H1 (cell line): ENCODE measurements at regions not wholly inside any gene's neighbourhood (a gene's known extent, or its start where the extent isn't known, plus 50 kb on each side); places are given as distances from the start of the nearest gene placed in this dataset.

Source experiments
- CTCF ChIA-PET: fragments of 300-600 bp; sonication (Branson Sonifier 250); formaldehyde crosslinking; loops from one replicate; lab custom pipeline; 2021; ENCODE audit not compliant: partially characterized antibody; lab: Charles Lee
- POLR2A ChIA-PET: fragments of 300-600 bp; sonication (Branson Sonifier 250); formaldehyde crosslinking; loops from one replicate; lab custom pipeline; 2021; ENCODE audit warnings: inconsistent platforms; ENCODE audit not compliant: partially characterized antibody; lab: Charles Lee
- DNase-seq, 2 experiments: peaks; one replicate each; pipeline versions ENCODE4 v3.0.0 to v3.0.0-alpha.2; 2010 to 2022; ENCODE audit warnings: low spot score in 2 of 2, low read depth in 1 of 2, mixed read lengths in 1 of 2
- FAIRE-seq: peaks from 2 replicates; lab custom pipeline; 2011; peaks lifted over from hg19 to GRCh38; lab: Jason Lieb, UNC
- H2AFZ ChIP-seq: 2 replicates; pipeline ENCODE4 v1.8.1; 2012; ENCODE audit warnings: low read length, inconsistent platforms
- H2AK5ac ChIP-seq: 2 replicates; pipeline ENCODE4 v1.6.1; 2013; ENCODE audit warnings: low read depth, low read length
- H2BK120ac ChIP-seq: replicated peaks from 2 replicates; pipeline ENCODE3; 2013; ENCODE audit warnings: low read depth, low read length, inconsistent platforms
- H2BK12ac ChIP-seq: 2 replicates; pipeline ENCODE4 v1.6.1; 2013; ENCODE audit warnings: low read depth, low read length
- H2BK15ac ChIP-seq: 2 replicates; pipeline ENCODE4 v1.6.1; 2013; ENCODE audit warnings: low read length
- H2BK20ac ChIP-seq: 2 replicates; pipeline ENCODE4 v1.6.1; 2013; ENCODE audit warnings: low read length
- H2BK5ac ChIP-seq: 2 replicates; pipeline ENCODE4 v1.6.1; 2013; ENCODE audit warnings: low read depth, low read length
- H3K14ac ChIP-seq: 2 replicates; pipeline ENCODE4 v1.6.1; 2013; ENCODE audit warnings: inconsistent platforms; ENCODE audit not compliant: insufficient read length
- H3K18ac ChIP-seq: 2 replicates; pipeline ENCODE4 v1.6.1; 2013; ENCODE audit warnings: low read length; ENCODE audit errors: extremely low read depth
- H3K23ac ChIP-seq: 2 replicates; pipeline ENCODE4 v1.6.1; 2013; ENCODE audit warnings: inconsistent platforms; ENCODE audit not compliant: insufficient read length
- H3K23me2 ChIP-seq: 2 replicates; pipeline ENCODE4 v1.6.1; 2013; ENCODE audit warnings: low read depth, low read length
- H3K27ac ChIP-seq: 2 replicates; pipeline ENCODE4 v1.6.1; 2011; ENCODE audit warnings: low read depth, low read length, inconsistent platforms
- H3K27me3 ChIP-seq, 4 experiments: replicated peaks in 1 of 4; 1 replicate in 1 of 4; 2 replicates in 3 of 4; pipeline versions ENCODE4 v1.6.1 to v1.8.1; 2011 to 2013; ENCODE audit warnings: low read length in 3 of 4, mild to moderate bottlenecking in 3 of 4, inconsistent platforms in 2 of 4, mixed read lengths in 2 of 4, moderate library complexity in 1 of 4; ENCODE audit not compliant: control insufficient read depth in 3 of 4, insufficient read depth in 3 of 4; ENCODE audit errors: extremely low read depth in 1 of 4
- H3K36me3 ChIP-seq, 4 experiments: 2 replicates each; pipeline versions ENCODE4 v1.6.1 to v1.8.1; 2011 to 2013; ENCODE audit warnings: mild to moderate bottlenecking in 4 of 4, low read length in 3 of 4, moderate library complexity in 2 of 4, control low read depth in 1 of 4, inconsistent platforms in 1 of 4; ENCODE audit not compliant: insufficient read depth in 4 of 4, control insufficient read depth in 2 of 4
- H3K4ac ChIP-seq: replicated peaks from 2 replicates; pipeline ENCODE3; 2013; ENCODE audit warnings: low read length, low read depth, mixed read lengths, inconsistent platforms; ENCODE audit not compliant: insufficient read length
- H3K4me1 ChIP-seq, 4 experiments: replicated peaks in 1 of 4; 1 replicate in 1 of 4; 2 replicates in 3 of 4; pipeline versions ENCODE4 v1.6.1 to v1.8.1; 2011 to 2013; ENCODE audit warnings: low read length in 3 of 4, inconsistent platforms in 2 of 4, mixed read lengths in 1 of 4; ENCODE audit not compliant: insufficient read depth in 4 of 4, control insufficient read depth in 3 of 4
- H3K4me2 ChIP-seq, 2 experiments: 2 replicates each; pipeline versions ENCODE4 v1.6.1 to v1.8.1; 2011 to 2013; ENCODE audit warnings: low read depth in 2 of 2, low read length in 2 of 2, control low read depth in 1 of 2, inconsistent platforms in 1 of 2, mild to moderate bottlenecking in 1 of 2; ENCODE audit not compliant: insufficient read depth in 1 of 2
- H3K4me3 ChIP-seq, 4 experiments: fragments of 200-600, 300-600 bp in 1 of 4; sonication (generic), shearing (Covaris generic), sonication (Bioruptor Twin) in 1 of 4; 2 replicates each; pipeline versions ENCODE4 v1.5.1 to v1.8.1; 2011 to 2016; ENCODE audit warnings: low read length in 4 of 4, low read depth in 3 of 4, control low read depth in 2 of 4, inconsistent platforms in 2 of 4, mild to moderate bottlenecking in 2 of 4, mixed read lengths in 1 of 4, moderate library complexity in 1 of 4; ENCODE audit not compliant: insufficient read depth in 2 of 4; ENCODE audit errors: extremely low read depth in 1 of 4
- H3K56ac ChIP-seq: replicated peaks from 2 replicates; pipeline ENCODE3; 2013; ENCODE audit warnings: low read depth, mild to moderate bottlenecking, mixed read lengths, low read length, inconsistent platforms; ENCODE audit not compliant: insufficient read length
- H3K79me1 ChIP-seq: 2 replicates; pipeline ENCODE4 v1.6.1; 2013; ENCODE audit warnings: low read depth, low read length, control low read depth
- H3K79me2 ChIP-seq, 2 experiments: 2 replicates each; pipeline versions ENCODE4 v1.6.1 to v1.8.1; 2012 to 2013; ENCODE audit warnings: low read length in 2 of 2, mild to moderate bottlenecking in 2 of 2, inconsistent platforms in 1 of 2; ENCODE audit not compliant: insufficient read depth in 2 of 2, control insufficient read depth in 1 of 2
- H3K9ac ChIP-seq, 4 experiments: replicated peaks in 1 of 4; 1 replicate in 1 of 4; 2 replicates in 3 of 4; pipeline versions ENCODE4 v1.6.1 to v1.8.1; 2011 to 2013; ENCODE audit warnings: low read depth in 3 of 4, low read length in 3 of 4, control low read depth in 2 of 4, mild to moderate bottlenecking in 2 of 4, moderate library complexity in 2 of 4, inconsistent platforms in 1 of 4; ENCODE audit errors: extremely low read depth in 1 of 4
- H3K9me3 ChIP-seq, 2 experiments: 2 replicates each; pipeline versions ENCODE4 v1.6.1 to v1.8.1; 2012 to 2013; ENCODE audit warnings: mild to moderate bottlenecking in 2 of 2, moderate library complexity in 2 of 2, control low read depth in 1 of 2, inconsistent platforms in 1 of 2, low read depth in 1 of 2, low read length in 1 of 2, mixed read lengths in 1 of 2; ENCODE audit not compliant: insufficient read depth in 2 of 2
- H4K20me1 ChIP-seq, 2 experiments: replicated peaks in 1 of 2; 2 replicates each; pipeline versions ENCODE3 to v1.8.1; 2011 to 2013; ENCODE audit warnings: inconsistent platforms in 2 of 2, low read length in 2 of 2, mild to moderate bottlenecking in 1 of 2; ENCODE audit not compliant: insufficient read depth in 2 of 2, control insufficient read depth in 1 of 2
- H4K5ac ChIP-seq: 2 replicates; pipeline ENCODE4 v1.6.1; 2013; ENCODE audit warnings: low read length, low read depth, mixed read lengths, inconsistent platforms; ENCODE audit not compliant: insufficient read length
- H4K8ac ChIP-seq: 2 replicates; pipeline ENCODE4 v1.8.0; 2013; ENCODE audit warnings: mild to moderate bottlenecking, moderate library complexity, low read length, inconsistent platforms; ENCODE audit not compliant: insufficient read depth; ENCODE audit errors: extremely low read depth
- H4K91ac ChIP-seq: replicated peaks from 2 replicates; pipeline ENCODE3; 2013; ENCODE audit warnings: low read length, mixed read lengths, inconsistent platforms; ENCODE audit not compliant: insufficient read length
- ATF3 ChIP-seq: IDR thresholded peaks from 2 replicates; pipeline ENCODE4 v1.6.1; 2011; ENCODE audit warnings: low read depth, mild to moderate bottlenecking, low read length; ENCODE audit not compliant: insufficient read depth
- CREB1 ChIP-seq: IDR thresholded peaks from 2 replicates; pipeline ENCODE4 v1.6.1; 2012; ENCODE audit warnings: inconsistent platforms
- CTBP2 ChIP-seq: IDR thresholded peaks from 2 replicates; pipeline ENCODE4 v1.7.0; 2011; ENCODE audit warnings: borderline replicate concordance, mild to moderate bottlenecking, moderate library complexity, mixed read lengths, low read length; ENCODE audit not compliant: insufficient read depth, insufficient read length
- E2F6 ChIP-seq: IDR thresholded peaks from 2 replicates; pipeline ENCODE4 v1.6.1; 2012; ENCODE audit warnings: inconsistent platforms
- FOSL1 ChIP-seq: IDR thresholded peaks from 2 replicates; pipeline ENCODE4 v1.6.1; 2011; ENCODE audit warnings: mild to moderate bottlenecking, low read depth, low read length, moderate library complexity; ENCODE audit not compliant: insufficient read depth
- JUND ChIP-seq: IDR thresholded peaks from 2 replicates; pipeline ENCODE4 v1.6.1; 2011; ENCODE audit warnings: mild to moderate bottlenecking, improper control_type of control experiment, low read length
- KDM5A ChIP-seq: fragments of 200-600 bp; IDR thresholded peaks from 2 replicates; pipeline ENCODE4 v1.7.1; 2012; ENCODE audit warnings: mild to moderate bottlenecking, low read length, inconsistent platforms, mixed read lengths
- NRF1 ChIP-seq: IDR thresholded peaks from 2 replicates; pipeline ENCODE4 v1.6.1; 2011; ENCODE audit warnings: mild to moderate bottlenecking, low read depth, low read length, improper control_type of control experiment
- SAP30 ChIP-seq: fragments of 300-600 bp; sonication (generic); IDR thresholded peaks from 2 replicates; pipeline ENCODE4 v1.7.1; 2012; ENCODE audit warnings: low read length, moderate library complexity, mild to moderate bottlenecking, inconsistent platforms; ENCODE audit not compliant: insufficient read depth, insufficient replicate concordance
- SIN3A ChIP-seq, 2 experiments: IDR thresholded peaks in 1 of 2; conservative IDR thresholded peaks in 1 of 2; 2 replicates each; pipeline ENCODE4 v1.6.1; 2011 to 2012; ENCODE audit warnings: low read length in 2 of 2, improper control_type of control experiment in 1 of 2, low read depth in 1 of 2, mild to moderate bottlenecking in 1 of 2
- SUZ12 ChIP-seq: fragments of 200-600 bp; sonication (generic); IDR thresholded peaks from 2 replicates; pipeline ENCODE4 v1.6.1; 2012; ENCODE audit warnings: mild to moderate bottlenecking, inconsistent platforms, low read length, moderate library complexity, mixed read lengths
- TAF1 ChIP-seq: IDR thresholded peaks from 2 replicates; pipeline ENCODE4 v1.6.1; 2011; ENCODE audit warnings: mild to moderate bottlenecking, low read depth, low read length
- TCF12 ChIP-seq: IDR thresholded peaks from 2 replicates; pipeline ENCODE4 v1.6.1; 2011; ENCODE audit warnings: low read depth, mild to moderate bottlenecking, low read length
- WGBS, 2 experiments: shearing (Covaris generic) in 1 of 2; methylation state at CpG; one replicate each; pipeline versions ENCODE4 v1.1.6 to v1.1.7; 2013 to 2015; ENCODE audit warnings: low lambda C conversion rate in 2 of 2, mixed read lengths in 2 of 2, inconsistent platforms in 1 of 2, low coverage in 1 of 2, missing lambda C conversion rate in 1 of 2; ENCODE audit not compliant: insufficient replicate concordance in 2 of 2, insufficient coverage in 1 of 2, insufficient read length in 1 of 2; ENCODE audit errors: extremely low coverage in 1 of 2, missing lambda C conversion rate in 1 of 2; 5-methylcytosine and 5-hydroxymethylcytosine counted together

GRCh38 chr9:107772988-107773387 is 283.4 kb upstream of the KLF4 start:
- DNase-seq: no peak
- Histone ChIP-seq H2AK5ac (no peak overlapping the region), H3K18ac (no peak overlapping the region), H4K8ac (no peak overlapping the region), H4K91ac (no peak overlapping the region), H2BK5ac (no peak overlapping the region), H3K4me3 (no peak overlapping the region), H3K56ac (no peak overlapping the region), H2BK20ac (no peak overlapping the region), H3K36me3 (no peaks in the 10 kb centered on the region), H2AFZ (no peak overlapping the region), H3K9me3 (peaks cover 8 to 13% of the 10 kb centered on the region in 2 experiments; a peak in 3 of 4 replicates), H3K27ac (no peak overlapping the region), H3K79me2 (no peaks in the 10 kb centered on the region), H4K5ac (no peak overlapping the region), H2BK120ac (no peak overlapping the region), H3K4ac (no peak overlapping the region), H2BK15ac (no peak overlapping the region), H3K4me2 (no peak overlapping the region), H3K23me2 (no peaks in the 10 kb centered on the region), H4K20me1 (no peaks in the 10 kb centered on the region), H3K27me3 (no peaks in the 10 kb centered on the region), H3K14ac (no peak overlapping the region), H2BK12ac (no peak overlapping the region), H3K23ac (no peak overlapping the region), H3K4me1 (0 out of 7 replicates have a peak, but pooled peaks cover 0 to 3% (median 0%) of the 10 kb centered on the region in 4 experiments), H3K9ac (no peak overlapping the region), H3K79me1 (no peaks in the 10 kb centered on the region)
- 94% methylated on average over 3 of the region's 3 CpGs; no CpG with 5 or more reads in 1 of the 2 experiments for WGBS, 2 experiments
- ChIA-PET CTCF (no interaction called here), POLR2A (no interaction called here)
- no peak for FAIRE-seq
- no peak for TF ChIP-seq FOSL1
- no peak for TF ChIP-seq E2F6
- TF ChIP-seq SIN3A (conservative IDR thresholded peaks at IDR 0.05 in 1 of 2, IDR thresholded peaks at IDR 0.05 in 1 of 2; ENCODE audit: low read depth in 1 of 2, low read length in 2 of 2): no peak
- TF ChIP-seq NRF1: no peak
- TF ChIP-seq TCF12: no peak
- no peak for TF ChIP-seq ATF3
- TF ChIP-seq JUND: no peak
- no peak for TF ChIP-seq TAF1
- no peak for TF ChIP-seq SAP30
- no peak for TF ChIP-seq CREB1
- TF ChIP-seq CTBP2: no peak
- TF ChIP-seq KDM5A: no peak
- TF ChIP-seq SUZ12: no peak
